Breast epithelium (tissue), 3 donors: ENCODE measurements at regions not wholly inside any gene's neighbourhood (a gene's known extent, or its start where the extent isn't known, plus 50 kb on each side); places are given as distances from the start of the nearest gene placed in this dataset.

Source experiments
- POLR2A ChIP-seq: fragments of 450-650 bp; IDR thresholded peaks from one replicate; pipeline ENCODE4 v1.6.1; 2016; ENCODE audit warnings: antibody characterized with exemption, mild to moderate bottlenecking, moderate library complexity
- POLR2AphosphoS5 ChIP-seq, 3 donors: sonication (generic); formaldehyde crosslinking; IDR thresholded peaks; one replicate each; pipeline ENCODE4 v1.6.1; 2017; ENCODE audit warnings: antibody characterized with exemption in 3 of 3
- TF ChIP-seq, protein P1 (sequence below), 3 donors: fragments of 450-650 bp; IDR thresholded peaks; one replicate each; pipeline ENCODE4 v1.5.1; 2016 to 2017; ENCODE audit warnings: antibody characterized with exemption in 3 of 3, mild to moderate bottlenecking in 3 of 3, moderate library complexity in 3 of 3

DNA sequence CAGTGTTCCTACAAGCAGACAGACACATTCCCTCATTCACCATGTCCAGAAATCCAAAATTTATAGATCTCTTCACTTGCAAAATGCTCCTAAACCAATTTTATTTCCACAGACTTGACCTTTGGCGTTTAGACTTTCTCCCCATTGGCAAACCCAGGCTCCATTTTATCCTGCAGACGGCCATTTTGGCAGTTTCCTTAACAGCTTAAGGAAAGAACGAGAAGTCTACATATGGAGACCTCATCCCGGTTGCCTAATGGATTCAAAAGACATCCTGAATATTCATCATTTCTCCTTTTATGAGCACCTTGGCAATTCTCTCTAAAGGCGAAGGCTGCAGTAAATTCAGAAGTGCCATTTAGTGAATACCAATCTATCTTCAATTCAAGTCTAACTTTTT, 132.9 kb downstream of the HLX start:
- TF ChIP-seq, protein P1, sequence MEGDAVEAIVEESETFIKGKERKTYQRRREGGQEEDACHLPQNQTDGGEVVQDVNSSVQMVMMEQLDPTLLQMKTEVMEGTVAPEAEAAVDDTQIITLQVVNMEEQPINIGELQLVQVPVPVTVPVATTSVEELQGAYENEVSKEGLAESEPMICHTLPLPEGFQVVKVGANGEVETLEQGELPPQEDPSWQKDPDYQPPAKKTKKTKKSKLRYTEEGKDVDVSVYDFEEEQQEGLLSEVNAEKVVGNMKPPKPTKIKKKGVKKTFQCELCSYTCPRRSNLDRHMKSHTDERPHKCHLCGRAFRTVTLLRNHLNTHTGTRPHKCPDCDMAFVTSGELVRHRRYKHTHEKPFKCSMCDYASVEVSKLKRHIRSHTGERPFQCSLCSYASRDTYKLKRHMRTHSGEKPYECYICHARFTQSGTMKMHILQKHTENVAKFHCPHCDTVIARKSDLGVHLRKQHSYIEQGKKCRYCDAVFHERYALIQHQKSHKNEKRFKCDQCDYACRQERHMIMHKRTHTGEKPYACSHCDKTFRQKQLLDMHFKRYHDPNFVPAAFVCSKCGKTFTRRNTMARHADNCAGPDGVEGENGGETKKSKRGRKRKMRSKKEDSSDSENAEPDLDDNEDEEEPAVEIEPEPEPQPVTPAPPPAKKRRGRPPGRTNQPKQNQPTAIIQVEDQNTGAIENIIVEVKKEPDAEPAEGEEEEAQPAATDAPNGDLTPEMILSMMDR (IDR thresholded peaks at IDR 0.05) = no peak
- TF ChIP-seq POLR2A (no peak), POLR2AphosphoS5 (IDR thresholded peaks at IDR 0.05) (no peak)
